ENCODE measurements at regions not wholly inside any gene's neighbourhood (a gene's known extent, or its start where the extent isn't known, plus 50 kb on each side); places are given as distances from the start of the nearest gene placed in this dataset.

DNA sequence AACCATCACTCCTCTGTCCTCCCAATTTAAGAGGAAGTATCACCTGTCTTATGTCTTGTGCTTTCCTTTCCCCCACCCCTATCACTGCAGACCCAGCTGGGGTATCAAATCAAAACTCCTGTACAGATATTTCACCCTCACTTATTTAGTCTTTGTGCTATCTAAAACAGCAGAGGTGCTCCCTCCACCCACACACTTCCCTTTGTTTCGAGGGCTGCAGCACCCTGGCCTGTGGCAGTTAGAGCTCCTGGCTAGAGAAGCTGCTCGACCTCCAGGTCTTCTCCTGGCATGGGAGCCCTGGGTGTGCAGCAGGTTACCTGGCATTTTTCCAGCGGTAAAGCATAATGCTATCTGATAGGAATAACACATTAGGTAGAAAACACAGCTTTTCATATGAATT is 181.4 kb upstream of the BCL6 start:
- Histone ChIP-seq H2AK5ac (ENCODE audit: low read depth, low read length) (no peak overlapping the region), H4K5ac (ENCODE audit: low read depth, low read length) (no peak overlapping the region), H3K9me3 (ENCODE audit: control insufficient read depth, insufficient read depth, low read length) (0 out of 2 replicates have a peak, but pooled peaks cover 3% of the 10 kb centered on the region), H3K4ac (ENCODE audit: low read depth, low read length) (no peak overlapping the region), H3K79me1 (ENCODE audit: low read depth in 1 of 2, low read length in 2 of 2) (no peaks in the 10 kb centered on the region), H3K27ac (ENCODE audit: insufficient read depth, low read length) (no peak overlapping the region), H3K23ac (ENCODE audit: low read depth, low read length) (no peak overlapping the region), H3K9me1 (ENCODE audit: insufficient read depth, low read length) (no peaks in the 10 kb centered on the region), H3K27me3 (ENCODE audit: control insufficient read depth, insufficient read depth, low read length) (no peaks in the 10 kb centered on the region), H3K4me1 (ENCODE audit: control insufficient read depth, insufficient read depth, low read length) (peaks cover 7% of the 10 kb centered on the region), H2BK120ac (ENCODE audit: low read depth, low read length) (no peak overlapping the region), H2BK15ac (ENCODE audit: low read depth, low read length) (no peak overlapping the region), H2BK20ac (ENCODE audit: low read depth, low read length) (no peak overlapping the region), H3K18ac (ENCODE audit: low read depth, low read length) (no peak overlapping the region), H3K36me3 (ENCODE audit: control insufficient read depth, insufficient read depth, low read length) (no peaks in the 10 kb centered on the region), H2AFZ (replicated peaks; ENCODE audit: low read length, poor library complexity) (no peak overlapping the region), H4K8ac (ENCODE audit: low read depth in 2 of 2, low read length in 2 of 2) (no peak overlapping the region), H3K4me2 (ENCODE audit: low read depth, low read length) (no peak overlapping the region), H3K14ac (replicated peaks; ENCODE audit: low read depth, low read length) (no peak overlapping the region), H4K20me1 (ENCODE audit: insufficient read depth, low read length) (no peaks in the 10 kb centered on the region), H4K91ac (ENCODE audit: insufficient read depth, low read depth, low read length) (no peak overlapping the region), H3K4me3 (ENCODE audit: insufficient read depth, low read depth, low read length) (no peak overlapping the region), H2BK5ac (ENCODE audit: low read depth, low read length, poor library complexity, severe bottlenecking) (no peak overlapping the region), H3K9ac (ENCODE audit: low read depth, low read length) (no peak overlapping the region), H2AK9ac (replicated peaks; ENCODE audit: low read depth, low read length, poor library complexity) (no peak overlapping the region), H3K56ac (ENCODE audit: extremely low read depth, insufficient read depth, low read length) (no peak overlapping the region)
- CTCF ChIA-PET = no interaction called here
- POLR2A ChIA-PET (ENCODE audit: unreplicated experiment) = interaction anchor here (0.6 kb wide), 1 partner anchor 169 kb away, joined by 3 read pairs; no protein-coding TSS in a partner anchor
- no TSS peak for BruUV-seq (replicated peaks)
- intact Hi-C loops (cut with micrococcal nuclease) (no loop called here), in situ Hi-C loops (cut with MboI; ENCODE audit: low sequenced_read_pairs) (no loop called here), dilution Hi-C loops (cut with HindIII; ENCODE audit: low sequenced_read_pairs, unreplicated experiment) (no loop called here)
- no peak for ATAC-seq (ENCODE audit: low read depth)
- WGBS, 2 experiments (ENCODE audit: extremely low coverage in 2 of 2, insufficient read length in 1 of 2) = no CpG with 5 or more reads among the region's 3 CpGs
- TF ChIP-seq POLR2A (IDR thresholded peaks at IDR 0.05; ENCODE audit: low read depth, low read length) = no peak
- DNase-seq = no peak

Measured in IMR-90 (cell line).